Endothelial cell of umbilical vein (primary cell): ENCODE measurements at regions not wholly inside any gene's neighbourhood (a gene's known extent, or its start where the extent isn't known, plus 50 kb on each side); places are given as distances from the start of the nearest gene placed in this dataset.

Source experiments
- BruUV-seq: library from RNA; stranded (reverse); fragments of 400-500 nt; replicated peaks from 2 replicates; lab custom pipeline; 2021; lab: Mats Ljungman, UMichigan
- CTCF ChIA-PET: fragments of 300-600, 350-600 bp; sonication (Branson Sonifier 250); formaldehyde crosslinking; loops from one replicate; lab custom pipeline; 2021; ENCODE audit warnings: antibody characterized with exemption, inconsistent platforms; lab: Charles Lee
- POLR2A ChIA-PET: fragments of 300-600, 350-600 bp; sonication (Branson Sonifier 250); formaldehyde crosslinking; loops from one replicate; lab custom pipeline; 2021; ENCODE audit warnings: antibody characterized with exemption, inconsistent platforms; lab: Charles Lee
- DNase-seq: peaks from one replicate; pipeline ENCODE4 v3.0.0-alpha.2; 2011; ENCODE audit warnings: low read depth, low spot score
- FAIRE-seq: peaks from 2 replicates; lab custom pipeline; 2011; peaks lifted over from hg19 to GRCh38; lab: Jason Lieb, UNC
- H2AFZ ChIP-seq: 2 replicates; pipeline ENCODE4 v1.6.0; 2012; ENCODE audit warnings: low read depth, low read length, control low read depth, inconsistent platforms
- H3K27ac ChIP-seq: 2 replicates; pipeline ENCODE4 v1.5.1; 2011; ENCODE audit warnings: low read depth, mild to moderate bottlenecking, control low read depth, low read length, moderate library complexity; ENCODE audit not compliant: insufficient read depth
- H3K27me3 ChIP-seq, 2 experiments: 2 replicates each; pipeline versions ENCODE4 v1.6.0 to v1.6.1; 2011; ENCODE audit warnings: low read length in 2 of 2, mixed read lengths in 1 of 2; ENCODE audit not compliant: control insufficient read depth in 2 of 2, insufficient read depth in 2 of 2
- H3K36me3 ChIP-seq, 2 experiments: 2 replicates in 1 of 2; 3 replicates in 1 of 2; pipeline ENCODE4 v1.5.1; 2011; ENCODE audit warnings: low read length in 2 of 2, mild to moderate bottlenecking in 1 of 2, moderate library complexity in 1 of 2; ENCODE audit not compliant: control insufficient read depth in 2 of 2, insufficient read depth in 2 of 2; ENCODE audit errors: extremely low read depth in 1 of 2
- H3K4me1 ChIP-seq: 3 replicates; pipeline ENCODE4 v1.5.1; 2011; ENCODE audit warnings: mild to moderate bottlenecking, low read length; ENCODE audit not compliant: control insufficient read depth, insufficient read depth; ENCODE audit errors: extremely low read depth
- H3K4me2 ChIP-seq: 2 replicates; pipeline ENCODE4 v1.6.1; 2011; ENCODE audit warnings: low read length, control low read depth, mixed read lengths; ENCODE audit not compliant: insufficient read depth
- H3K4me3 ChIP-seq, 3 experiments: fragments of 200-600 bp in 1 of 3; sonication (generic), shearing (Covaris generic) in 1 of 3; replicated peaks in 1 of 3; 2 replicates each; pipeline ENCODE4 v1.5.1; 2011 to 2016; ENCODE audit warnings: control low read depth in 3 of 3, low read length in 3 of 3, mild to moderate bottlenecking in 2 of 3, inconsistent platforms in 1 of 3, low read depth in 1 of 3, moderate library complexity in 1 of 3; ENCODE audit not compliant: insufficient read depth in 1 of 3
- H3K79me2 ChIP-seq: 2 replicates; pipeline ENCODE4 v1.6.0; 2012; ENCODE audit warnings: low read length, inconsistent platforms; ENCODE audit not compliant: control insufficient read depth, insufficient read depth
- H3K9ac ChIP-seq: replicated peaks from 2 replicates; pipeline ENCODE3; 2011; ENCODE audit warnings: low read length, control low read depth; ENCODE audit not compliant: insufficient read depth; ENCODE audit errors: extremely low read depth
- H3K9me1 ChIP-seq: replicated peaks from 3 replicates; pipeline ENCODE4 v1.6.0; 2011; ENCODE audit warnings: mild to moderate bottlenecking, low read length; ENCODE audit not compliant: control insufficient read depth, insufficient read depth; ENCODE audit errors: extremely low read depth
- H3K9me3 ChIP-seq: replicated peaks from 2 replicates; pipeline ENCODE4 v1.5.1; 2012; ENCODE audit warnings: low read length, inconsistent platforms; ENCODE audit not compliant: control insufficient read depth, insufficient read depth
- H4K20me1 ChIP-seq: replicated peaks from 2 replicates; pipeline ENCODE3; 2011; ENCODE audit warnings: mild to moderate bottlenecking, low read length; ENCODE audit not compliant: control insufficient read depth, insufficient read depth; ENCODE audit errors: extremely low read depth
- EZH2 ChIP-seq: IDR thresholded peaks from 2 replicates; pipeline ENCODE4 v1.6.1; 2012; ENCODE audit warnings: borderline replicate concordance, low read depth, mild to moderate bottlenecking, moderate library complexity, low read length, inconsistent platforms; ENCODE audit not compliant: severe bottlenecking
- FOS ChIP-seq: IDR thresholded peaks from 2 replicates; pipeline ENCODE4 v1.6.1; 2011; ENCODE audit warnings: mild to moderate bottlenecking, low read length, moderate library complexity, borderline replicate concordance; ENCODE audit not compliant: insufficient read depth
- GATA2 ChIP-seq: IDR thresholded peaks from 2 replicates; pipeline ENCODE4 v1.7.0; 2011; ENCODE audit warnings: low read depth, mild to moderate bottlenecking, moderate library complexity, mixed read lengths, low read length; ENCODE audit not compliant: insufficient read length, insufficient read depth
- JUN ChIP-seq: IDR thresholded peaks from 2 replicates; pipeline ENCODE4 v1.6.1; 2011; ENCODE audit warnings: borderline replicate concordance, low read depth; ENCODE audit not compliant: insufficient read length, insufficient read depth
- MYC ChIP-seq: IDR thresholded peaks from one replicate; pipeline ENCODE4 v1.6.1; 2011; ENCODE audit warnings: mild to moderate bottlenecking, low read depth, low read length
- POLR2A ChIP-seq: IDR thresholded peaks from 2 replicates; pipeline ENCODE4 v1.6.1; 2012; ENCODE audit warnings: low read depth, mild to moderate bottlenecking, control low read depth, low read length
- POLR2AphosphoS5 ChIP-seq: IDR thresholded peaks from 2 replicates; pipeline ENCODE4 v1.6.1; 2012; ENCODE audit warnings: low read depth, mild to moderate bottlenecking, control low read depth, low read length, moderate library complexity; ENCODE audit not compliant: insufficient read depth
- dilution Hi-C: fragments of 300-500 bp; cut with MboI; formaldehyde crosslinking; loops from one replicate; pipeline ENCODE4 v1.15.0; 2019; ENCODE audit warnings: low sequenced_read_pairs; ENCODE audit not compliant: extremely low pct_ligation_motif_present
- intact Hi-C: fragments of 100-400 bp; cut with micrococcal nuclease; formaldehyde crosslinking; loops from one replicate; pipeline ENCODE4 v1.10.0; 2022
- TF ChIP-seq, protein P1 (sequence below), 2 donors: IDR thresholded peaks; 1 replicate in 1 of 2; 2 replicates in 1 of 2; pipeline ENCODE4 v1.5.1; 2011; ENCODE audit warnings: low read length in 2 of 2, mild to moderate bottlenecking in 2 of 2, moderate library complexity in 2 of 2, control low read depth in 1 of 2, inconsistent platforms in 1 of 2, low read depth in 1 of 2; ENCODE audit not compliant: insufficient read depth in 1 of 2; ENCODE audit errors: extremely low read depth in 1 of 2
- TF ChIP-seq, protein P2 (sequence below): IDR thresholded peaks from 2 replicates; pipeline ENCODE4 v1.6.1; 2011; ENCODE audit not compliant: insufficient read depth, insufficient read length

DNA sequence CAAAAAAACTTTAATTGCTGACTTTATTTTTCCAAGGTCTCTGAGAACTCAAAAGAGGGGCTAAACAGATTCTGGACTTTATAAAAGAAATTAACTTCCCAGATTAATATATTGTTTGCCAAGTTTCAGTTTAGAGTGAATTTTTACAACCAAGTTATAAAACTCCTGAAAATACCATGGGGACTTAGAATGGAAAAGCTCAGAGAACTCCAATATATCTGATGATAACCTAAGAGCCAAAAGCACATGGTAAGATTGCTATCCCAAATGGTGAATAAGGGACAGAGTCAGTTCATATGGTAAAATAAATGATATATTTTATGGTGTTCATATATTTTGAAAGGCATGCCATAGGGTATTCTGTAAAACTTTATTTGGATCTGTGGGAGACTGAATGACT lies 470.9 kb downstream of the TTLL7 start:
- TF ChIP-seq FOS (no peak), MYC (no peak), POLR2AphosphoS5 (no peak), EZH2 (no peak), POLR2A (no peak), GATA2 (no peak), JUN (no peak)
- TF ChIP-seq, protein P1, sequence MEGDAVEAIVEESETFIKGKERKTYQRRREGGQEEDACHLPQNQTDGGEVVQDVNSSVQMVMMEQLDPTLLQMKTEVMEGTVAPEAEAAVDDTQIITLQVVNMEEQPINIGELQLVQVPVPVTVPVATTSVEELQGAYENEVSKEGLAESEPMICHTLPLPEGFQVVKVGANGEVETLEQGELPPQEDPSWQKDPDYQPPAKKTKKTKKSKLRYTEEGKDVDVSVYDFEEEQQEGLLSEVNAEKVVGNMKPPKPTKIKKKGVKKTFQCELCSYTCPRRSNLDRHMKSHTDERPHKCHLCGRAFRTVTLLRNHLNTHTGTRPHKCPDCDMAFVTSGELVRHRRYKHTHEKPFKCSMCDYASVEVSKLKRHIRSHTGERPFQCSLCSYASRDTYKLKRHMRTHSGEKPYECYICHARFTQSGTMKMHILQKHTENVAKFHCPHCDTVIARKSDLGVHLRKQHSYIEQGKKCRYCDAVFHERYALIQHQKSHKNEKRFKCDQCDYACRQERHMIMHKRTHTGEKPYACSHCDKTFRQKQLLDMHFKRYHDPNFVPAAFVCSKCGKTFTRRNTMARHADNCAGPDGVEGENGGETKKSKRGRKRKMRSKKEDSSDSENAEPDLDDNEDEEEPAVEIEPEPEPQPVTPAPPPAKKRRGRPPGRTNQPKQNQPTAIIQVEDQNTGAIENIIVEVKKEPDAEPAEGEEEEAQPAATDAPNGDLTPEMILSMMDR (IDR thresholded peaks at IDR 0.05; ENCODE audit: extremely low read depth in 1 of 2, insufficient read depth in 1 of 2, low read depth in 1 of 2, low read length in 2 of 2): no peak
- TF ChIP-seq, protein P2, sequence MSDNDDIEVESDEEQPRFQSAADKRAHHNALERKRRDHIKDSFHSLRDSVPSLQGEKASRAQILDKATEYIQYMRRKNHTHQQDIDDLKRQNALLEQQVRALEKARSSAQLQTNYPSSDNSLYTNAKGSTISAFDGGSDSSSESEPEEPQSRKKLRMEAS: no peak
- CTCF ChIA-PET: no interaction called here
- DNase-seq (no peak), FAIRE-seq (no peak)
- H3K27ac ChIP-seq: no peak overlapping the region
- no peaks in the 10 kb centered on the region for H3K9me1 ChIP-seq
- H3K4me3 ChIP-seq: no peak overlapping the region
- H4K20me1 ChIP-seq: no peaks in the 10 kb centered on the region
- no peaks in the 10 kb centered on the region for H3K36me3 ChIP-seq
- H3K4me1 ChIP-seq: no peaks in the 10 kb centered on the region
- no peaks in the 10 kb centered on the region for H3K79me2 ChIP-seq
- no peaks in the 10 kb centered on the region for H3K9me3 ChIP-seq
- H3K9ac ChIP-seq: no peak overlapping the region
- dilution Hi-C loops: no loop called here
- intact Hi-C loops: no loop called here
- POLR2A ChIA-PET: no interaction called here
- no peak overlapping the region for H2AFZ ChIP-seq
- H3K27me3 ChIP-seq: no peaks in the 10 kb centered on the region
- BruUV-seq: no TSS peak
- H3K4me2 ChIP-seq: no peak overlapping the region
